ENCODE measurements at regions not wholly inside any gene's neighbourhood (a gene's known extent, or its start where the extent isn't known, plus 50 kb on each side); places are given as distances from the start of the nearest gene placed in this dataset.
"Not testable (repeated sequence)": the region's sequence is repeated elsewhere in the genome, so short reads cannot be mapped to it uniquely, and the experiment has no call there.

- BruUV-seq (replicated peaks): no TSS peak
- POLR2A ChIA-PET (ENCODE audit: low non-redundant PET): no interaction called here
- Histone ChIP-seq H3K27me3 (replicated peaks; ENCODE audit: insufficient read depth, low read depth, low read length, poor library complexity) (no peaks in the 10 kb centered on the region), H3K4me3 (ENCODE audit: low read depth, low read length, poor library complexity, severe bottlenecking) (no peak overlapping the region), H3K9me3 (ENCODE audit: low read depth, low read length, poor library complexity, severe bottlenecking) (no peaks in the 10 kb centered on the region), H3K27ac (ENCODE audit: low read depth, low read length, poor library complexity, severe bottlenecking) (no peak overlapping the region), H3K36me3 (ENCODE audit: insufficient read depth, low read length, poor library complexity, severe bottlenecking) (no peaks in the 10 kb centered on the region), H3K4me1 (ENCODE audit: insufficient read depth, low read length, poor library complexity, severe bottlenecking) (no peaks in the 10 kb centered on the region)
- no peak for DNase-seq (ENCODE audit: low spot score)
- intact Hi-C loops (cut with micrococcal nuclease; ENCODE audit: unreplicated experiment): loop anchor here (10.0 kb wide), 1 partner anchor 170 kb away; the partner anchor contains the start of gene INHBB
- TF ChIP-seq EZH2 (IDR thresholded peaks at IDR 0.05; ENCODE audit: borderline replicate concordance, low read depth, low read length, poor library complexity, severe bottlenecking): no peak
- no peak for TF ChIP-seq CTCF (conservative IDR thresholded peaks at IDR 0.05; ENCODE audit: low read depth, low read length)
- CTCF ChIA-PET: no interaction called here
Observed at GRCh38 chr2:120514521-120514920, 168.6 kb downstream of the INHBB start.

GRCh38 chr2:120515066-120515758, 169.3 kb downstream of the INHBB start:
- DNase-seq (ENCODE audit: low spot score); H3K27me3 ChIP-seq (replicated peaks; ENCODE audit: insufficient read depth, low read depth, low read length, poor library complexity); POLR2A ChIA-PET (ENCODE audit: low non-redundant PET); BruUV-seq (replicated peaks); H3K4me3 ChIP-seq (ENCODE audit: low read depth, low read length, poor library complexity, severe bottlenecking); H3K36me3 ChIP-seq (ENCODE audit: insufficient read depth, low read length, poor library complexity, severe bottlenecking); H3K4me1 ChIP-seq (ENCODE audit: insufficient read depth, low read length, poor library complexity, severe bottlenecking); CTCF ChIA-PET; H3K27ac ChIP-seq (ENCODE audit: low read depth, low read length, poor library complexity, severe bottlenecking); H3K9me3 ChIP-seq (ENCODE audit: low read depth, low read length, poor library complexity, severe bottlenecking): not testable (repeated sequence)
- intact Hi-C loops (cut with micrococcal nuclease; ENCODE audit: unreplicated experiment): loop anchor here (10.0 kb wide), 1 partner anchor 170 kb away; the partner anchor contains the start of gene INHBB

- no peak for DNase-seq (ENCODE audit: low spot score)
- BruUV-seq (replicated peaks): no TSS peak
- TF ChIP-seq CTCF (conservative IDR thresholded peaks at IDR 0.05; ENCODE audit: low read depth, low read length) (no peak), EZH2 (IDR thresholded peaks at IDR 0.05; ENCODE audit: borderline replicate concordance, low read depth, low read length, poor library complexity, severe bottlenecking) (no peak)
- H3K36me3 ChIP-seq (ENCODE audit: insufficient read depth, low read length, poor library complexity, severe bottlenecking): no peaks in the 10 kb centered on the region
- no peaks in the 10 kb centered on the region for H3K4me1 ChIP-seq (ENCODE audit: insufficient read depth, low read length, poor library complexity, severe bottlenecking)
- H3K27ac ChIP-seq (ENCODE audit: low read depth, low read length, poor library complexity, severe bottlenecking): no peak overlapping the region
- ChIA-PET POLR2A (ENCODE audit: low non-redundant PET) (no interaction called here), CTCF (no interaction called here)
- H3K9me3 ChIP-seq (ENCODE audit: low read depth, low read length, poor library complexity, severe bottlenecking): no peaks in the 10 kb centered on the region
- no peak overlapping the region for H3K4me3 ChIP-seq (ENCODE audit: low read depth, low read length, poor library complexity, severe bottlenecking)
- no peaks in the 10 kb centered on the region for H3K27me3 ChIP-seq (replicated peaks; ENCODE audit: insufficient read depth, low read depth, low read length, poor library complexity)
- intact Hi-C loops (cut with micrococcal nuclease; ENCODE audit: unreplicated experiment): loop anchor here (10.0 kb wide), 1 partner anchor 171 kb away; the partner anchor contains the start of gene INHBB
Observed at GRCh38 chr2:120515759-120516678, 170.1 kb downstream of the INHBB start.
